ENCODE measurements at regions not wholly inside any gene's neighbourhood (a gene's known extent, or its start where the extent isn't known, plus 50 kb on each side); places are given as distances from the start of the nearest gene placed in this dataset.

GRCh38 chr10:111525696-111526095 is 448.9 kb downstream of the ADRA2A start:
- no peak overlapping the region for H3K4me3 ChIP-seq (ENCODE audit: low read depth, low read length)

GRCh38 chr10:111531690-111532089 is 454.9 kb downstream of the ADRA2A start:
- no peak overlapping the region for H3K4me3 ChIP-seq (ENCODE audit: low read depth, low read length)
- TF ChIP-seq CTCF (IDR thresholded peaks at IDR 0.05; ENCODE audit: low read depth, low read length) = no peak

More at GRCh38 chr10:111525696-111526095, 448.9 kb downstream of the ADRA2A start:
- TF ChIP-seq CTCF (IDR thresholded peaks at IDR 0.05; ENCODE audit: low read depth, low read length) = no peak

- no peak for TF ChIP-seq CTCF (IDR thresholded peaks at IDR 0.05; ENCODE audit: low read depth, low read length)
These were observed 455.3 kb downstream of the ADRA2A start for GRCh38 chr10:111532139-111532538.

GRCh38 chr10:111539246-111539645 is 462.4 kb downstream of the ADRA2A start:
- H3K4me3 ChIP-seq (ENCODE audit: low read depth, low read length) = no peak overlapping the region
- no peak for TF ChIP-seq CTCF (IDR thresholded peaks at IDR 0.05; ENCODE audit: low read depth, low read length)

More at GRCh38 chr10:111532139-111532538, 455.3 kb downstream of the ADRA2A start:
- no peak overlapping the region for H3K4me3 ChIP-seq (ENCODE audit: low read depth, low read length)

GRCh38 chr10:111543854-111544253 is 467.0 kb downstream of the ADRA2A start:
- TF ChIP-seq CTCF (IDR thresholded peaks at IDR 0.05; ENCODE audit: low read depth, low read length) = no peak
- no peak overlapping the region for H3K4me3 ChIP-seq (ENCODE audit: low read depth, low read length)

- H3K4me3 ChIP-seq (ENCODE audit: low read depth, low read length) = no peak overlapping the region
- TF ChIP-seq CTCF (IDR thresholded peaks at IDR 0.05; ENCODE audit: low read depth, low read length) = no peak
These were observed 469.2 kb downstream of the ADRA2A start for GRCh38 chr10:111545861-111546605.

- no peak for TF ChIP-seq CTCF (IDR thresholded peaks at IDR 0.05; ENCODE audit: low read depth, low read length)
These were observed 471.4 kb downstream of the ADRA2A start for GRCh38 chr10:111548084-111548726.

More at GRCh38 chr10:111548084-111548726, 471.4 kb downstream of the ADRA2A start:
- no peak overlapping the region for H3K4me3 ChIP-seq (ENCODE audit: low read depth, low read length)

All from WI38 (cell line).